Common myeloid progenitor, CD34-positive (primary cell): ENCODE measurements at regions not wholly inside any gene's neighbourhood (a gene's known extent, or its start where the extent isn't known, plus 50 kb on each side); places are given as distances from the start of the nearest gene placed in this dataset.

ENCODE experiments used
- CTCF ChIA-PET: fragments of 350-600 bp; sonication (Branson Sonifier 250); formaldehyde crosslinking; loops from one replicate; lab custom pipeline; 2021; ENCODE audit warnings: antibody characterized with exemption; lab: Charles Lee
- POLR2A ChIA-PET: fragments of 350-600 bp; sonication (Branson Sonifier 250); formaldehyde crosslinking; loops from one replicate; lab custom pipeline; 2021; ENCODE audit warnings: antibody characterized with exemption; lab: Charles Lee
- DNase-seq, 3 donors: peaks; one replicate each; pipeline versions ENCODE4 v3.0.0 to v3.0.0-alpha.2; 2013
- H3K27ac ChIP-seq, 2 experiments: 1 replicate in 1 of 2; 2 replicates in 1 of 2; pipeline ENCODE4 v1.7.0; 2013; ENCODE audit warnings: inconsistent platforms in 2 of 2, low read length in 2 of 2, mild to moderate bottlenecking in 2 of 2, low read depth in 1 of 2, moderate library complexity in 1 of 2; ENCODE audit not compliant: severe bottlenecking in 2 of 2, insufficient read depth in 1 of 2, poor library complexity in 1 of 2
- H3K27me3 ChIP-seq, 5 experiments: replicated peaks in 2 of 5; 1 replicate in 3 of 5; 2 replicates in 2 of 5; pipeline versions ENCODE4 v1.6.1 to v1.7.0; 2013; ENCODE audit warnings: low read length in 4 of 5, mild to moderate bottlenecking in 2 of 5, moderate library complexity in 2 of 5, inconsistent platforms in 1 of 5; ENCODE audit not compliant: insufficient read depth in 5 of 5, control insufficient read depth in 4 of 5
- H3K36me3 ChIP-seq, 4 experiments: 1 replicate in 2 of 4; 2 replicates in 2 of 4; pipeline versions ENCODE4 v1.6.1 to v1.7.0; 2013; ENCODE audit warnings: low read length in 3 of 4, control low read depth in 1 of 4, mild to moderate bottlenecking in 1 of 4; ENCODE audit not compliant: control insufficient read depth in 4 of 4, insufficient read depth in 4 of 4
- H3K4me1 ChIP-seq, 4 experiments: 1 replicate in 3 of 4; 2 replicates in 1 of 4; pipeline versions ENCODE4 v1.6.1 to v1.7.1; 2013; ENCODE audit warnings: low read length in 3 of 4, mild to moderate bottlenecking in 3 of 4, control low read depth in 1 of 4, inconsistent platforms in 1 of 4, moderate library complexity in 1 of 4; ENCODE audit not compliant: control insufficient read depth in 4 of 4, insufficient read depth in 4 of 4; ENCODE audit errors: control extremely low read depth in 1 of 4
- H3K4me3 ChIP-seq, 7 experiments: 1 replicate in 4 of 7; 2 replicates in 3 of 7; pipeline versions ENCODE4 v1.5.1 to v1.7.0; 2013; ENCODE audit warnings: mild to moderate bottlenecking in 7 of 7, low read length in 6 of 7, moderate library complexity in 6 of 7, inconsistent platforms in 2 of 7, low read depth in 2 of 7, control low read depth in 1 of 7; ENCODE audit not compliant: insufficient read depth in 4 of 7, control insufficient read depth in 1 of 7; ENCODE audit errors: extremely low read depth in 1 of 7
- H3K9me3 ChIP-seq, 5 experiments: 1 replicate in 4 of 5; 2 replicates in 1 of 5; pipeline versions ENCODE4 v1.6.1 to v1.7.1; 2013; ENCODE audit warnings: low read length in 4 of 5, mild to moderate bottlenecking in 2 of 5, inconsistent platforms in 1 of 5, low read depth in 1 of 5, moderate library complexity in 1 of 5; ENCODE audit not compliant: control insufficient read depth in 4 of 5, insufficient read depth in 2 of 5; ENCODE audit errors: control extremely low read depth in 1 of 5
- WGBS: methylation state at CpG from one replicate; pipeline ENCODE4 v1.1.5; 2013; ENCODE audit not compliant: insufficient coverage; 5-methylcytosine and 5-hydroxymethylcytosine counted together

GRCh38 chr3:147575391-147575790 lies 166.2 kb downstream of the ZIC1 start:
- Histone ChIP-seq H3K4me3 (no peak overlapping the region), H3K4me1 (no peaks in the 10 kb centered on the region), H3K27ac (no peak overlapping the region), H3K9me3 (no peaks in the 10 kb centered on the region), H3K27me3 (no peaks in the 10 kb centered on the region), H3K36me3 (no peaks in the 10 kb centered on the region)
- no CpG with 5 or more reads among the region's 2 CpGs for WGBS
- POLR2A ChIA-PET, result no interaction called here
- DNase-seq, result no peak
- CTCF ChIA-PET, result no interaction called here

- Histone ChIP-seq H3K27ac (no peak overlapping the region), H3K9me3 (no peaks in the 10 kb centered on the region), H3K36me3 (no peaks in the 10 kb centered on the region), H3K27me3 (no peaks in the 10 kb centered on the region), H3K4me3 (no peak overlapping the region), H3K4me1 (no peaks in the 10 kb centered on the region)
- ChIA-PET POLR2A (no interaction called here), CTCF (no interaction called here)
- DNase-seq, result no peak
These were observed 173.5 kb downstream of the ZIC1 start for GRCh38 chr3:147582642-147583041.

GRCh38 chr3:147589016-147589415 lies 179.9 kb downstream of the ZIC1 start:
- ChIA-PET POLR2A (no interaction called here), CTCF (no interaction called here)
- Histone ChIP-seq H3K27ac (no peak overlapping the region), H3K9me3 (no peaks in the 10 kb centered on the region), H3K4me1 (no peaks in the 10 kb centered on the region), H3K4me3 (no peak overlapping the region), H3K27me3 (no peaks in the 10 kb centered on the region), H3K36me3 (no peaks in the 10 kb centered on the region)
- DNase-seq, result no peak
- no CpG with 5 or more reads among the region's 2 CpGs for WGBS

- Histone ChIP-seq H3K27me3 (no peaks in the 10 kb centered on the region), H3K36me3 (no peaks in the 10 kb centered on the region), H3K4me1 (no peaks in the 10 kb centered on the region), H3K4me3 (no peak overlapping the region), H3K9me3 (peaks cover 0 to 2% (median 0%) of the 10 kb centered on the region in 5 experiments), H3K27ac (no peak overlapping the region)
- ChIA-PET CTCF (no interaction called here), POLR2A (no interaction called here)
- WGBS, result 83% methylated on average over 4 of the region's 4 CpGs
- DNase-seq, result no peak
These were observed 195.0 kb downstream of the ZIC1 start for GRCh38 chr3:147604136-147604535.

DNA sequence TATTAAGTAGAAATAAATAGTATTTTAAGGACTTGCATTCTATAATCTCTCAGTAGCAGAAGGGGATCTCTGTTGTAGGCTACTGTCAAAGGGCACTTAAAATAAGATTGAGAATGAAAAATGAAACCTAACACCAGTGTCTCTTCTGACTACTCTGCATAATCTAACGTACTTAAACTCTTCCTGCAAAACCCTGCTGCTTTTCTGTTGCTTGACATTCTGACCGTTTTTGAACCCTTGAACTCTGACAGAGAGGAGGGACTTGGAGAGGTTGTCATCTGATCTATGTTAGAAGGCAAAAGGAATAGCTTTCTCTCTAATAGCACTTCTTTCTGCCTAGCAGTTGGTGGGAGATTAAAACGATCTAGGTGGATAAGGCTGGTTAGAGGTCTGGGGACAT lies 204.6 kb downstream of the ZIC1 start:
- POLR2A ChIA-PET, result no interaction called here
- DNase-seq, result no peak
- Histone ChIP-seq H3K4me3 (no peak overlapping the region), H3K9me3 (no peaks in the 10 kb centered on the region), H3K27ac (no peak overlapping the region), H3K4me1 (no peaks in the 10 kb centered on the region), H3K27me3 (no peaks in the 10 kb centered on the region), H3K36me3 (no peaks in the 10 kb centered on the region)
- CTCF ChIA-PET, result no interaction called here
- 40% methylated on average over 2 of the region's 3 CpGs for WGBS

GRCh38 chr3:147614210-147614609 lies 205.0 kb downstream of the ZIC1 start:
- no peak overlapping the region for H3K4me3 ChIP-seq
- no peaks in the 10 kb centered on the region for H3K9me3 ChIP-seq
- H3K36me3 ChIP-seq, result no peaks in the 10 kb centered on the region
- no peaks in the 10 kb centered on the region for H3K4me1 ChIP-seq
- no peak for DNase-seq
- H3K27ac ChIP-seq, result no peak overlapping the region
- no peaks in the 10 kb centered on the region for H3K27me3 ChIP-seq
- ChIA-PET CTCF (no interaction called here), POLR2A (no interaction called here)
- no CpG with 5 or more reads among the region's 3 CpGs for WGBS

DNA sequence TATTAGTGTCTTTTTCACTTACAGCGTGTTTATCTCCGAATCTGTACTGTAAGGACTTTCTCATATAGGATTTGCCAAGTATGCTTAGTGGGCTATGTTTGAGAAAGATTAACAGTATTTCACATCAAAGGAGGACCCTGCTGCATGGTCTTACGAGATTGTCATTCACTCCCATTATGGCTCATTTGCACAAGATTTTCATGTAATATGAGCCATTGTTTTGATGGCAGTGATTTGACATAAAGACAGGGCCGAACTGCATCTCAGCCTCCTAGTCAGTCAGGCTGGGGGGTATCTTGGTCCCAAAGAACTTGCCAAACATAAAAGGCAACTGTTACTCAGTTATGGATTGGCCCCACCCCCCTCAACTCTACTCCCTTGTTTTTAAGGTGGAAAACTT lies 205.9 kb downstream of the ZIC1 start:
- H3K4me1 ChIP-seq, result no peaks in the 10 kb centered on the region
- WGBS, result no CpG with 5 or more reads among the region's 4 CpGs

More for the DNA sequence above, 205.9 kb downstream of the ZIC1 start:
- no peaks in the 10 kb centered on the region for H3K36me3 ChIP-seq
- ChIA-PET POLR2A (no interaction called here), CTCF (interaction anchor here (0.7 kb wide), 1 partner anchor 330 kb away, joined by 3 read pairs; no protein-coding TSS in a partner anchor)
- no peak overlapping the region for H3K27ac ChIP-seq
- no peaks in the 10 kb centered on the region for H3K27me3 ChIP-seq
- H3K9me3 ChIP-seq, result no peaks in the 10 kb centered on the region
- no peak overlapping the region for H3K4me3 ChIP-seq
- no peak for DNase-seq
